ENCODE measurements at regions not wholly inside any gene's neighbourhood (a gene's known extent, or its start where the extent isn't known, plus 50 kb on each side); places are given as distances from the start of the nearest gene placed in this dataset.

- Histone ChIP-seq H3K4me1 (ENCODE audit: control insufficient read depth in 5 of 5, insufficient read depth in 5 of 5, low read length in 5 of 5) (peaks cover 0 to 15% (median 0%) of the 10 kb centered on the region in 5 donors), H3K9ac (ENCODE audit: low read length in 5 of 5) (no peak overlapping the region), H3K9me3 (ENCODE audit: control insufficient read depth in 5 of 5, low read length in 5 of 5) (no peaks in the 10 kb centered on the region), H3K27me3 (ENCODE audit: control insufficient read depth in 5 of 5, insufficient read depth in 4 of 5, low read length in 5 of 5) (no peaks in the 10 kb centered on the region), H3K27ac (ENCODE audit: low read depth, low read length) (no peak overlapping the region), H3K4me3 (ENCODE audit: low read depth in 1 of 5, low read length in 5 of 5) (no peak overlapping the region), H3K36me3 (ENCODE audit: control insufficient read depth in 5 of 5, insufficient read depth in 5 of 5, low read length in 5 of 5) (no peaks in the 10 kb centered on the region)
These were observed 67.4 kb upstream of the SNRK start for GRCh38 chr3:43218921-43219320.

- no peaks in the 10 kb centered on the region for H3K36me3 ChIP-seq (ENCODE audit: control insufficient read depth in 5 of 5, insufficient read depth in 5 of 5, low read length in 5 of 5)
- H3K9ac ChIP-seq (ENCODE audit: low read length in 5 of 5): no peak overlapping the region
- H3K9me3 ChIP-seq (ENCODE audit: control insufficient read depth in 5 of 5, low read length in 5 of 5): no peaks in the 10 kb centered on the region
- peaks cover 0 to 15% (median 0%) of the 10 kb centered on the region in 5 donors for H3K4me1 ChIP-seq (ENCODE audit: control insufficient read depth in 5 of 5, insufficient read depth in 5 of 5, low read length in 5 of 5)
- H3K27me3 ChIP-seq (ENCODE audit: control insufficient read depth in 5 of 5, insufficient read depth in 4 of 5, low read length in 5 of 5): no peaks in the 10 kb centered on the region
- H3K27ac ChIP-seq (ENCODE audit: low read depth, low read length): no peak overlapping the region
- H3K4me3 ChIP-seq (ENCODE audit: low read depth in 1 of 5, low read length in 5 of 5): no peak overlapping the region
These were observed 68.2 kb upstream of the SNRK start for GRCh38 chr3:43218156-43218555.

GRCh38 chr3:43217633-43218032 lies 68.7 kb upstream of the SNRK start:
- H3K4me3 ChIP-seq (ENCODE audit: low read depth in 1 of 5, low read length in 5 of 5): no peak overlapping the region
- H3K9me3 ChIP-seq (ENCODE audit: control insufficient read depth in 5 of 5, low read length in 5 of 5): no peaks in the 10 kb centered on the region
- no peaks in the 10 kb centered on the region for H3K27me3 ChIP-seq (ENCODE audit: control insufficient read depth in 5 of 5, insufficient read depth in 4 of 5, low read length in 5 of 5)
- no peak overlapping the region for H3K9ac ChIP-seq (ENCODE audit: low read length in 5 of 5)
- H3K36me3 ChIP-seq (ENCODE audit: control insufficient read depth in 5 of 5, insufficient read depth in 5 of 5, low read length in 5 of 5): no peaks in the 10 kb centered on the region
- peaks cover 0 to 15% (median 0%) of the 10 kb centered on the region in 5 donors for H3K4me1 ChIP-seq (ENCODE audit: control insufficient read depth in 5 of 5, insufficient read depth in 5 of 5, low read length in 5 of 5)
- H3K27ac ChIP-seq (ENCODE audit: low read depth, low read length): no peak overlapping the region

GRCh38 chr3:43217206-43217605 lies 69.1 kb upstream of the SNRK start:
- Histone ChIP-seq H3K9ac (ENCODE audit: low read length in 5 of 5) (no peak overlapping the region), H3K9me3 (ENCODE audit: control insufficient read depth in 5 of 5, low read length in 5 of 5) (no peaks in the 10 kb centered on the region), H3K27me3 (ENCODE audit: control insufficient read depth in 5 of 5, insufficient read depth in 4 of 5, low read length in 5 of 5) (no peaks in the 10 kb centered on the region), H3K4me1 (ENCODE audit: control insufficient read depth in 5 of 5, insufficient read depth in 5 of 5, low read length in 5 of 5) (peaks cover 0 to 15% (median 0%) of the 10 kb centered on the region in 5 donors), H3K27ac (ENCODE audit: low read depth, low read length) (no peak overlapping the region), H3K36me3 (ENCODE audit: control insufficient read depth in 5 of 5, insufficient read depth in 5 of 5, low read length in 5 of 5) (no peaks in the 10 kb centered on the region), H3K4me3 (ENCODE audit: low read depth in 1 of 5, low read length in 5 of 5) (no peak overlapping the region)

- no peaks in the 10 kb centered on the region for H3K27me3 ChIP-seq (ENCODE audit: control insufficient read depth in 5 of 5, insufficient read depth in 4 of 5, low read length in 5 of 5)
- H3K27ac ChIP-seq (ENCODE audit: low read depth, low read length): no peak overlapping the region
- H3K4me3 ChIP-seq (ENCODE audit: low read depth in 1 of 5, low read length in 5 of 5): no peak overlapping the region
- no peak overlapping the region for H3K9ac ChIP-seq (ENCODE audit: low read length in 5 of 5)
- no peaks in the 10 kb centered on the region for H3K36me3 ChIP-seq (ENCODE audit: control insufficient read depth in 5 of 5, insufficient read depth in 5 of 5, low read length in 5 of 5)
- H3K9me3 ChIP-seq (ENCODE audit: control insufficient read depth in 5 of 5, low read length in 5 of 5): no peaks in the 10 kb centered on the region
- H3K4me1 ChIP-seq (ENCODE audit: control insufficient read depth in 5 of 5, insufficient read depth in 5 of 5, low read length in 5 of 5): peaks cover 0 to 21% (median 6%) of the 10 kb centered on the region in 5 donors
These were observed 70.6 kb upstream of the SNRK start for GRCh38 chr3:43215663-43216275.

- no peaks in the 10 kb centered on the region for H3K36me3 ChIP-seq (ENCODE audit: control insufficient read depth in 5 of 5, insufficient read depth in 5 of 5, low read length in 5 of 5)
- H3K4me3 ChIP-seq (ENCODE audit: low read depth in 1 of 5, low read length in 5 of 5): no peak overlapping the region
- H3K27ac ChIP-seq (ENCODE audit: low read depth, low read length): no peak overlapping the region
- H3K4me1 ChIP-seq (ENCODE audit: control insufficient read depth in 5 of 5, insufficient read depth in 5 of 5, low read length in 5 of 5): peaks cover 0 to 27% (median 12%) of the 10 kb centered on the region in 5 donors
- no peaks in the 10 kb centered on the region for H3K27me3 ChIP-seq (ENCODE audit: control insufficient read depth in 5 of 5, insufficient read depth in 4 of 5, low read length in 5 of 5)
- no peaks in the 10 kb centered on the region for H3K9me3 ChIP-seq (ENCODE audit: control insufficient read depth in 5 of 5, low read length in 5 of 5)
- H3K9ac ChIP-seq (ENCODE audit: low read length in 5 of 5): no peak overlapping the region
These were observed 71.2 kb upstream of the SNRK start for GRCh38 chr3:43215138-43215537.

GRCh38 chr3:43214616-43215015 lies 71.7 kb upstream of the SNRK start:
- Histone ChIP-seq H3K4me3 (ENCODE audit: low read depth in 1 of 5, low read length in 5 of 5) (no peak overlapping the region), H3K36me3 (ENCODE audit: control insufficient read depth in 5 of 5, insufficient read depth in 5 of 5, low read length in 5 of 5) (no peaks in the 10 kb centered on the region), H3K9me3 (ENCODE audit: control insufficient read depth in 5 of 5, low read length in 5 of 5) (no peaks in the 10 kb centered on the region), H3K27me3 (ENCODE audit: control insufficient read depth in 5 of 5, insufficient read depth in 4 of 5, low read length in 5 of 5) (no peaks in the 10 kb centered on the region), H3K4me1 (ENCODE audit: control insufficient read depth in 5 of 5, insufficient read depth in 5 of 5, low read length in 5 of 5) (peaks cover 0 to 28% (median 14%) of the 10 kb centered on the region in 5 donors), H3K9ac (ENCODE audit: low read length in 5 of 5) (no peak overlapping the region), H3K27ac (ENCODE audit: low read depth, low read length) (no peak overlapping the region)

GRCh38 chr3:43213631-43214030 lies 72.7 kb upstream of the SNRK start:
- Histone ChIP-seq H3K27me3 (ENCODE audit: control insufficient read depth in 5 of 5, insufficient read depth in 4 of 5, low read length in 5 of 5) (no peaks in the 10 kb centered on the region), H3K9me3 (ENCODE audit: control insufficient read depth in 5 of 5, low read length in 5 of 5) (no peaks in the 10 kb centered on the region), H3K4me1 (ENCODE audit: control insufficient read depth in 5 of 5, insufficient read depth in 5 of 5, low read length in 5 of 5) (peaks cover 0 to 28% (median 14%) of the 10 kb centered on the region in 5 donors), H3K9ac (ENCODE audit: low read length in 5 of 5) (no peak overlapping the region), H3K4me3 (ENCODE audit: low read depth in 1 of 5, low read length in 5 of 5) (no peak overlapping the region), H3K36me3 (ENCODE audit: control insufficient read depth in 5 of 5, insufficient read depth in 5 of 5, low read length in 5 of 5) (no peaks in the 10 kb centered on the region), H3K27ac (ENCODE audit: low read depth, low read length) (no peak overlapping the region)

- Histone ChIP-seq H3K4me1 (ENCODE audit: control insufficient read depth in 5 of 5, insufficient read depth in 5 of 5, low read length in 5 of 5) (peaks cover 0 to 24% (median 14%) of the 10 kb centered on the region in 5 donors), H3K9me3 (ENCODE audit: control insufficient read depth in 5 of 5, low read length in 5 of 5) (no peaks in the 10 kb centered on the region), H3K27me3 (ENCODE audit: control insufficient read depth in 5 of 5, insufficient read depth in 4 of 5, low read length in 5 of 5) (no peaks in the 10 kb centered on the region), H3K4me3 (ENCODE audit: low read depth in 1 of 5, low read length in 5 of 5) (no peak overlapping the region), H3K36me3 (ENCODE audit: control insufficient read depth in 5 of 5, insufficient read depth in 5 of 5, low read length in 5 of 5) (no peaks in the 10 kb centered on the region), H3K9ac (ENCODE audit: low read length in 5 of 5) (no peak overlapping the region), H3K27ac (ENCODE audit: low read depth, low read length) (no peak overlapping the region)
These were observed 73.3 kb upstream of the SNRK start for GRCh38 chr3:43212914-43213611.

- Histone ChIP-seq H3K4me3 (ENCODE audit: low read depth in 1 of 5, low read length in 5 of 5) (no peak overlapping the region), H3K36me3 (ENCODE audit: control insufficient read depth in 5 of 5, insufficient read depth in 5 of 5, low read length in 5 of 5) (no peaks in the 10 kb centered on the region), H3K9me3 (ENCODE audit: control insufficient read depth in 5 of 5, low read length in 5 of 5) (no peaks in the 10 kb centered on the region), H3K4me1 (ENCODE audit: control insufficient read depth in 5 of 5, insufficient read depth in 5 of 5, low read length in 5 of 5) (peaks cover 0 to 14% (median 13%) of the 10 kb centered on the region in 5 donors), H3K27me3 (ENCODE audit: control insufficient read depth in 5 of 5, insufficient read depth in 4 of 5, low read length in 5 of 5) (no peaks in the 10 kb centered on the region), H3K27ac (ENCODE audit: low read depth, low read length) (no peak overlapping the region), H3K9ac (ENCODE audit: low read length in 5 of 5) (no peak overlapping the region)
These were observed 74.7 kb upstream of the SNRK start for GRCh38 chr3:43211681-43212080.

Data from subcutaneous abdominal adipose tissue (tissue), 5 donors.